NCI-H345 treated with DMSO at 0.1 percent for 48 hours (cell line): ENCODE measurements at regions not wholly inside any gene's neighbourhood (a gene's known extent, or its start where the extent isn't known, plus 50 kb on each side); places are given as distances from the start of the nearest gene placed in this dataset.

Experiments used
- DNase-seq: peaks from one replicate; lab custom pipeline; 2025; ENCODE audit not compliant: unreplicated experiment; lab: John Stamatoyannopoulos, UW

GRCh38 chr2:23132823-23133595, 252.0 kb upstream of the KLHL29 start:
- no peak for DNase-seq

- no peak for DNase-seq
These were observed 250.3 kb upstream of the KLHL29 start for GRCh38 chr2:23134726-23135125.

DNA sequence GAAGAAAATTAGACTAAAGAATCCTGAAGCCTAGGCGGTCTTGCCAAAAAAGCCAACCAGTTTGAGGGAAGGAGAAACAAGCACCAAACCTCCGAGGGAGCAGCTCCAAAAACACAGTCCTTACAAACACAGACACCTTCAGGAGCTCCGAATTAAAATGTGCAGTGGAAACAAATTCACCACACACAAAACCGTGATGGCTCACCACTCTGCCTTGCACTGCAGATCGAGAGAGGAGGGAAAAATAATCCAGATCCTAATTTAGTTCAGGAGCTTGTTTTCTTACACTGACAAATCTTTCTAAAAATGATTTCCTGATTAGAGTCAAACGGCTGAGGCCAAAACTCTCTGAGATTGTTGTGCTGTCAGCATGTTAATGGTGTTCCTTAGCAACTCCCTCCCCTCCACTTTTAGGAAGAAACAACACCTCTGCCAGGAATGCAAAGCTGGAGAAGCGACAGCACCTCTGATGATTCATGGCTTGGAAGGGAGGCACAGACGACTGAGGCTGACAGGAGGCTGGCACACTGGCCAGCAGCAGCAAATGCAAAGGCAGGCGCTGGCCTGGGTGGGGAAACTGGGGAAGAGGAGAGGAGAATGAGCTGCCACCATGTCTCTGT, 249.4 kb upstream of the KLHL29 start:
- no peak for DNase-seq

DNA sequence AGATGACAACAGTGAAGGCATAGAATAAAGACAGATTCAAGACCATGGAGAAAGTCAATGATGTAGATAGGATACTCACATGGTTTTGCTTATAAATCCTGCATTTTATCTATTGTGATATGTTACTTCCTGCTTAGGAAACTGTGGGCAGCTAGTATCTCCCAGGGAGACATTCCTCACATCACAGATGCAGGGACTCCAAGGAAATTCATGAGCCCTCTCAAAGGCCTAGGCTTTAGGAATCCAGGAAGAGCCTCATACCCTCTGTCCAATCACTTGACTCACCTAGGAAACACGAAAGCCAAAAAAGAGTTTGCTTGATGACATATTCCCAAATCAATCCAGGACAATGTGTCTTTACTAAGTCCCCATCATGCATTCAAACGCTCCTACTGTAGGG, 247.8 kb upstream of the KLHL29 start:
- no peak for DNase-seq

DNA sequence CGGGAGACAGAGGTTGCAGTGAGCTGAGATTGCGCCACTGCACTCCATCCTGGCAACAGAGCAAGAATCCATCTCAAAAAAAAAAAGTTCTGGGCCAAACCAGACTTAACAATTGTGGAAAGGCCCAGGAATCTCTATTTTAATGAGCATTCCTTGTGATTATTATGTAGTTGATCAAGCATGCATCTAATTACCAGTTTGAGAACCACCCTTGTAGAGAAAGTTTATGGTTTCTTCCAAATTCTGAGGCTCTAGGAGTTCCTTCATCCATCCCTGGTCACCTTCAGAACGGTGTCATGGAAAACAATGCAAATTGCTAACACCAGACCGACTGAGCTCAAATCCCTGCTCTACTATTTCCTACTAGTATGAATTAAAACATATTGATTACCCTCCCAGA, 246.3 kb upstream of the KLHL29 start:
- no peak for DNase-seq

DNA sequence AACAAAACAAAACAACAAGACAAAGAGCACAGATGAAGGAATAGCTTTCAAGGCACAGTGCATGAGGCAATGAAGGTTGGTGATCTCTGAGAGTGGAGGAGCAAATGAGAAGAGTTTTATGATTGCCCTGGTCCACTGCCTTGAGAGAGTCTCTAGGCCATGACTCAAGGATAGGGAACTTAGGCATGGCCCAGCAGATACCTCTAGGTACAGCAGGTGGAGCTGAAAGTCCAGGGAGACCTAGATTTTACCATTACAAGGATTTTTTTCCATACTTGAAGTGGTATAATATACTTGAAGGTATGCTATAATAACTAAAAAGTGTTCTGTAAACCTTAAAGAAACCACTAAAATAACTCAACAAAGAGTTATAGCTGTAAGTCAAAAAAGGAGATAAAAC, 239.5 kb upstream of the KLHL29 start:
- no peak for DNase-seq

- no peak for DNase-seq
These were observed 239.0 kb upstream of the KLHL29 start for GRCh38 chr2:23146011-23146410.

DNA sequence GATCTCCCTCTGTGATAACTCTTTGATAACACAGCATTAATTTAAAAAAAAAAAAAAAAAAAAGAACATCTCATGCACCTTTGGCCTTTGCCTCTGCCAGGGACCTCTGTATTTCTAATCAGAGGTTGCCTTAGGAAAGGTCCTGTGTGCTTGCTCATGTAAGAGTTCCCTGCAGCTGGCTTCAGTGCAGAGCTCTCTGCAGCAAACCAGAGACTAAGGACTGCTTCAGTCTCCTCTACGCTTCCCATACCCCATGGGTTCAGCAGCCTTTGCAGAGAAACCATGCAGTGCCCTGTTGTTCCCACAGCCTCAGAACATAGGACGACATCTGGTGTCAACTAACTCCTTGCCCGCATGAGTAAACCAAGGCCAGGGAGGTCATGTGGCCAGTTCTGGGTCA, 236.6 kb upstream of the KLHL29 start:
- no peak for DNase-seq

DNA sequence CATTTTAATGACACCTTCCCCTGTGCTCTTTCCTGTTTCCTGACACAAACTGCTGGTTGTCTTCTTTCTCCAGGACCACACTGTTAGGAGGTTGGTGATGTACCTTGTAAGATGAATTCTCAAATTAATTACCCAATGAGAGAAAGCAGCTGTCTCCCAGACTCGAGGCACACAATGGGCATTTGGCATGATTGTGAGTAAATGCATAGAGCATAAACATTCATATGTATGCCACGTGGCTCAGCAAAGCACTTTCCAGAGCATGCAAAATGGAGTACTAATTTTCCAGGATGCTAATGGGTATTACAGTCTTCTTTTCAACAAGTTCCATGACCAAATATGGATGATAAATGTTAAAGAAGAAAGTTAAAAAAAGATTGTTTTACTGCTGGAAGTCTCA, 235.2 kb upstream of the KLHL29 start:
- DNase-seq, result no peak

- DNase-seq, result no peak
These were observed 231.5 kb upstream of the KLHL29 start for GRCh38 chr2:23153484-23153883.

DNA sequence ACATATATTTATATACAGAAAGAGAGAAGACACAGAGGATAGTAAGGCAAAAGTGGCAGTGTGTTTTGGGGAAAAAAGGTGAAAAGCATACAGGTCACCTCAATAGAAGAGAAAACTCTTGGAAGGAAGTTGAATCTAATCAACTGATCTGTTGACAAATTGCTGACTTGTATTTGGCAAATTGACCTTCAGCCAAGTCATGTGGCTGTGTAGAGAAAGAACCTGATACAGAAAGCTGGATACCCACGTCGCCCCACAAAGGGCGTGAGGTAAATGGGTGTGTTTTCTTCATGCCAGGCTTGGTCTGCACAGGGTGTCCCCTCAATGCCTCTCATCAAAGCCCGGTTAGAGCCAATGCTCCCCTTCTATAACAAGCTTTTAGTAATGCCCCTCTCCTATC, 230.0 kb upstream of the KLHL29 start:
- no peak for DNase-seq

GRCh38 chr2:23157812-23158211, 227.2 kb upstream of the KLHL29 start:
- DNase-seq, result no peak

GRCh38 chr2:23158306-23158705, 226.7 kb upstream of the KLHL29 start:
- no peak for DNase-seq

GRCh38 chr2:23159746-23160405, 225.1 kb upstream of the KLHL29 start:
- DNase-seq, result no peak

DNA sequence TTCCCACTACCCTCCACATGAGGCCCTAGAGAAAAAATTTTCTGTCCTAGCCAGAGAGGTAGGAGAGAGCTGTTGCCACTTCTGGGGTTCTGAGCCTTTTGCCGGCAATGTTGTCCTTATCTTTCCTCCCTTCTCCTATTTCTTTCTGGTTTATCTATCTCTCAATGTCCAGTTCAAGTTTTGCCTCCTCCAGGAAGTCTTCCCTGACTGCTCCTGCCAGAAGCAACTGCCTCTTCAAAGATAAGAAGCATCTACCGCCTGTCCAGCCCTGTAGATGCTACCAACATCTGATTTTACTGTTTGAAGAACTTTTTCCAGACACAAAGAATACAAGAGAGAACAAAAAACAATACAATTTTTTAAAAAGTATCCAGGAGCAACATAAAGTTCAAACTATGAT, 220.8 kb upstream of the KLHL29 start:
- no peak for DNase-seq

- no peak for DNase-seq
These were observed 215.1 kb upstream of the KLHL29 start for GRCh38 chr2:23169896-23170295.

- no peak for DNase-seq
These were observed 213.9 kb upstream of the KLHL29 start for GRCh38 chr2:23171108-23171507.

DNA sequence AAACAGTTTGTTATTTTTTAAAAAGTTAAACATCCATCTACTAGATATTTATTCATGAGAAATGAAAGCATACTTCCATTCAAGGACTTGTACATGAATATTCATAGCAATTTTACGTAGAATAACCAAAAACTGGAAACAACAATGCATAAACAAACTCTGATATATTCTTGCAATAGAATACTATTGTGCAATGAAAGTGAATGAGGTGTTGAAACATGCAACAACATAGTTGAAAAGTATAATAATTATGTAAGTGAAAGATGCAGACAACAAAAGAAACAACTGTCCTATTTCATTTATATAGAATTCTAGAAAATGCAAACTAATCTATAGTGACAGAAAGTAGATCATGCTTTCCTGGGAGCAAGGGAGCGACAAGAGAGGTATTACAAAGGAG, 206.6 kb upstream of the KLHL29 start:
- DNase-seq, result no peak

DNA sequence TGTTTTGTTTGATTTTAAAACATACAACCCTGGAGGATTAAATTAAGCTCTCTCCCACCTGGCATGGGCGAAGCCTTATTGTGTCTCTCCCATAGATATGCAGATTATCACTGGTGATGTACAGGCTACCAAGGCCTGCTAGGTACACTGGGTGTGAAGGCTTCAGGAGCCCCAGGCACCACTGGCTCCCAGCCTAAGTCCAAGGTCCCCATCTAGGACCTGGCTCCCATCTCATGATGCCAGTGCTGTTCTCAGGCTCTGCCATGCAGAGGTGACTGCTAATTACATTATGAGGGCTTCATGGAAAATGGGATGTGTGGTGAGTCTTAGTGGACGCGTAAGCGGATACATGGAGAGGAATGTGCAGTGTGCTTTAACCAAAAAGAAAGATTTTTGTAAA, 201.2 kb upstream of the KLHL29 start:
- no peak for DNase-seq

GRCh38 chr2:23198316-23199114, 186.5 kb upstream of the KLHL29 start:
- DNase-seq, result peak; percentile 47

DNA sequence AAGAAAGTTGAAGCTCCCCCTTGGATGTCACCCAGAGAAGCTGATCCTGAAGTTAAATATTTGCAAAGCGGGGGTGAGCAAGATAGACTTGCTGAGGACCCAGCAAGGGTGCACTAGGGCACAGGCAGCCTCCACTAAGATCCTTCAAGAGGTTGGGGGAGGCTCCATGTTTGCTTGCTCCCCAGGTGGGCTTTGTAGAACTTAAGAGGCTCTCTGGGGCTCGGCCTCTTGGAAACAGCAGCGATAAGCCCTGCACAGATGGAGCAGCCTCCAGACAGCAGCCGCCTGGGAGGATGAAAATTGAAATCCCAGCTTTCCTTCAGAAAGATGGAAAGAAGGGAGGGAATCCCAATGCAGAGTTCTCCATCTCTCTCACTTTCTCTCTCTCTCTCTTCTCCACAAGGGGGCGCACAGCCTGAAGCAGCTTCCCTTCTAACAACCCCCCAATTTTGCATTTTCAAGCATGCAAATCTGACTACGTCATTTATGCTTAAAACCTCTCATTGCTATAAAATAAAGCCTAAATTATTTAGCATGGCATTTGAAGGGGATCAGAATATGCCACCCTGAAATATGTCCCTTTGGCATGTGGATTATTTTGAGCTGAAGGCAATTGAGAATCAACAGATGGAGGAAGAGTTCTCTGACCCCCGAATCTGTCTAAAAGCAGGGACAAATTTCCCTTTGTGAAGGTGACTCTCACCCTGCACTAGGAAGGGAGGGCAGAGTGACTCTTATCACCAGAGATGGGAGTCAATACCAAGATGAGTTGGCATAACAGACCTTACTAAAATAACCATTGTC, 185.7 kb upstream of the KLHL29 start:
- peak; percentile 71 for DNase-seq
